ENCODE measurements at regions not wholly inside any gene's neighbourhood (a gene's known extent, or its start where the extent isn't known, plus 50 kb on each side); places are given as distances from the start of the nearest gene placed in this dataset.
"Not testable (repeated sequence)": the region's sequence is repeated elsewhere in the genome, so short reads cannot be mapped to it uniquely, and the experiment has no call there.

DNA sequence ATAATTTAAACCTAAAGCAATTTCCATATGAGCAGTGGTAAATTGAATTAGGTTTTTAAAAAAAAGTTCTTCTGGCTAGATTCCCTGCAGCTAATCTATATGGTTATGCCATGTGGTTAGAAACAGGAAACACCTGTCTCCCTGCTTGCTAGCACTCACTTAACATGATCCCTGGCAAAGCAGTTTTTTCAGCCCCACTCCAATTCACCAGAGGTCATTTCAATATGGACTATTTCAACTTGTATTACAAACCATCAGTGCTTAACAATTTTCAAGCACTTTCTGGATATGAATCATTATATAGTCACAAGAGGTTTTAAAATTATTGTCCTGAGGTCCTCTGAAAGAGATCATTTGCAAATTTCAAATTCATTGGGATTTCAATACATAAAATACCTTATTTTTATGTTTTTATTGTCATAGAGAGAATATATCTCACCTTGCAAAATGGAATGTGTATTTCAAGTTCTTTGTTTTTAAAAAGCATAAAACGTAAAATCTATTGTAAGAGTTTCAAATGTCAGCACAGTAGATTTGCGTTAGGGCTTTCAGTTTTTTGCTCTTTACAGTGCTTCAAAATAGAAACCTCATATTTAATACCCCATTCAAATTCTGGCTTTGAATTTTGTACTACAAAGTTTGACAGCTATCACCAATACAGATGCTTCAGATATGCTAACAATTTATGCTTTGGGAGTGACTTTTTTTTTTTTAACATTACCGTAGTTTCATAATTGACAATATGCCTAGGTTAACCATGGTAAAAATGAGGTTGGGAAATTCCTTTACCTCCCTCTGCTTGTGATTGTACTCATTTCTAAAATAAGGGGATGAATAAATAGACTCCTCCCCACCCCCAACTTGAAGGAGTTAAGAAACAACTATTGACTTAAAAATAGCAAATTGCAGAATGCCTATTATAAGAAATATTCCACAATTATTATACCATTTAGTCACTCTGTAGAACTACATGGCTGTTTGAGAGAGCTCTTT lies 117.5 kb upstream of the HGF start:
- DNase-seq (ENCODE audit: low read depth in 2 of 2): no peak

- no peak for DNase-seq (ENCODE audit: low read depth in 2 of 2)
Observed at GRCh38 chr7:81886211-81886764, 116.4 kb upstream of the HGF start.

DNA sequence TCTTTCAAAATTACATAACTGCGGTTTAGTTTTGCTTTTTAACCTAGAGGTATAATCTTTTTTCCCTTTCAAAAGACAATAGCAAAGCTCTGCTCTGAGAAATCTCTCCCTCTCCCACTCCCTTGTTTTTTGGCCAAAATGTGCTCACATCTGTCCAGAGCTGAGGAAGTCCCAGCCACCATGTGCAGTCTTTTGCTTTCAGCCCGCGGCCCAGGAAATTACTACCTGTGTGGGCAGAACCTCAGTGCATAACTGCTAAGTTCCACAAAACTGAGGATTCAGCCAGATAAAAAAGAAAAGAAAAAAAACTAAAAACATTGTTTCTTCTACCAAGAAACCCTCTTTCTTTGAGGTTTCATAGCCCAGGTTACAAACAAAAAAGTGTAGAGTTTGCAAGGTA lies 115.0 kb upstream of the HGF start:
- DNase-seq (ENCODE audit: low read depth in 2 of 2): no peak

GRCh38 chr7:81883801-81884393 lies 114.0 kb upstream of the HGF start:
- no peak for DNase-seq (ENCODE audit: low read depth in 2 of 2)

DNA sequence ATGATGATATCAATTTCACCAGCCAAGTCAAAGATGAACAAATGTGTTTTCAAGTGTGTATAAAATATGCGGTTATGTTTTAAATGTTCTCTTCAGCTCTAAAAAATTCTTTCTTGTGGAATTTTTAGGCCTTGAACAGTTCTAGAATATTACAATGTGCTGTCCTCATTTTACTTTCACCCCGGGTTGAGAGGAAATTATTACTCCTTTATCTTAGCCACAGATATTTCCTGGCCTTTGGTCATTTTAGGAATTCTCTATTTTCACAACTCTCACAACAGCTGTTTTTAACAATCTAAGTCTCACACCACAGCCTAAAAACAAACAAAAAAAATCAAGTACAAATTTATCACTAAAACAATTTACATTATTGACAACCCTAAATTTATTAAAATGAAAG lies 112.2 kb upstream of the HGF start:
- peak; percentile 7 to 15 for DNase-seq (ENCODE audit: low read depth in 2 of 2)

- DNase-seq (ENCODE audit: low read depth in 2 of 2): no peak
Observed at GRCh38 chr7:81877890-81878289, 108.0 kb upstream of the HGF start.

DNA sequence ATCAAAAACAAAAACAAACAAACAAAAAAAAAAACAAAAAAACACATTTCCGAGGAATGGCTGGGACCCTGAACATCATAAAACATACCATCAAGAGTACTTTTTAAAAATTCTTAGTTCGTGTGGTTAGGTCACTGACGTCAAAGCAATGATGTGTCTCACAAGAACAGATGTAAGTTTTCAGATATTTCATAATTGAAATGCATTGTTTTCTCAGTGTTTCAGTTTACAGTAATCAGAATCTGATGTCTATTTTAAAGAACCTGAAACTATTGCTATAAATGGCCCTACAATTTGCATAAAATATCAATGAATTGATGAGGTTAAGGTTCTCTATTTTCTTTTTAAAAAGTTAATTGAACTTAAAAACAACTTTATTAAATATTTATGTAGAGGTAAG lies 103.7 kb upstream of the HGF start:
- DNase-seq (ENCODE audit: low read depth in 2 of 2): peak; percentile 18 to 25

- peak; percentile 38 to 39 for DNase-seq (ENCODE audit: low read depth in 2 of 2)
Observed at GRCh38 chr7:81871606-81872265, 101.9 kb upstream of the HGF start.

GRCh38 chr7:81870608-81871007 lies 100.8 kb upstream of the HGF start:
- no peak for DNase-seq (ENCODE audit: low read depth in 2 of 2)

DNA sequence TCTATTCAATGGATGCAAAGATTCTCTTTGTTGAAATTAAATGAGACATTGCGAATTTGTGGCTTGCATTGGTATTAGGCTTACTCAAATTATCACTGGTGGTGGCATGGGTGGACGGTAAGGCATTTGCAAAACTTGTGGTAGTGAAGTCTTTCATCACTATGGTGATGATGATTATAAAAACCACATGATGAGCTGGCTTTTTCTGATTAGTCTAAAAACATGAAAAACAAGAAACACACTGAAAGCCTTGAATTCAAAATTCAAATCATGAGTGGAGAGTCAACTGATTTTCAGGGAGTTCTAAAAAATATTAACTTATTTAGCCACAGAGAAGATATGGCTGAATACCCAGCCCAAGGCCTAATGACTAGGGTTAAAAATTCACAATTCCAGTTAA lies 99.8 kb upstream of the HGF start:
- no peak for DNase-seq (ENCODE audit: low read depth in 2 of 2)

DNA sequence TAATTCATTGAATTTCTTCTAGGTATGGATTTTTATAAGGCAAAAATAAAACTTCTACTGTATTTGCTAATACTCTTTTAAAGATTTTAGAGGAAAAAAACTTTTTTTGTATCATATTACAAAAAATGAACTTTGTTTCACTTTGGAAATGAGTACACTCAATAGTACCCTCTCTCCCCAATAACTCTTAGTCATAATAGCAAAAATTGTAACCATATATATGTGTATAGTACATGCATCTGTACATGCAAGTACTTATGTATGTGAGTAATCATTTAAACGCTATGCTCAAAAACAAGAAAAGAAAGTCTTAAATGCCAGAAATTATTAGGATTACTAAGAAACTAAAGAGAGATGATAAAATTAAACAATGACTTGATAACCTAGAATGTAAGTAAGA lies 95.9 kb upstream of the HGF start:
- no peak for DNase-seq (ENCODE audit: low read depth in 2 of 2)

- no peak for DNase-seq (ENCODE audit: low read depth in 2 of 2)
Observed at GRCh38 chr7:81859433-81859832, 89.6 kb upstream of the HGF start.

DNA sequence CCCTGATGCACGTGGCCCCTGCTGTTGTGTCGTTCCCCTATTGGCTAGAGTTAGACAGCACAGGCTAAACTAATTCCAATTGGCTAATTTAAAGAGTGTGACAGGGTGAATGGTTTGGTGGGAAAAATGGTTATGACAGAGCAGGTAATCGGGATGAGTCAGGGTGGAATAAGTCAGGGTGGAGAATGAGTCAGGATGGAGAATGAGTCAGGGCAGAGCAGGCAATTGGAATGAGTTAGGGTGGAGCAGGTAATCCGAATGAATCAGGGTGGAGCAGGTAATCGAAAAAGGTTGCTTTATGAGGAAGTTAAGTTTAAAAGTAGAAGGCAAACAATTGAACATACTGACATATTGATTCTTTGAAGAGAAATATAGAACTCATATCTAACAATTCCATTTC lies 89.0 kb upstream of the HGF start:
- not testable (repeated sequence) for DNase-seq (ENCODE audit: low read depth in 2 of 2)

GRCh38 chr7:81857385-81857784 lies 87.5 kb upstream of the HGF start:
- no peak for DNase-seq (ENCODE audit: low read depth in 2 of 2)

GRCh38 chr7:81854518-81854917 lies 84.7 kb upstream of the HGF start:
- DNase-seq (ENCODE audit: low read depth in 2 of 2): no peak

GRCh38 chr7:81852701-81853100 lies 82.9 kb upstream of the HGF start:
- DNase-seq (ENCODE audit: low read depth in 2 of 2): no peak

- DNase-seq (ENCODE audit: low read depth in 2 of 2): no peak
Observed at GRCh38 chr7:81851413-81851812, 81.6 kb upstream of the HGF start.

DNA sequence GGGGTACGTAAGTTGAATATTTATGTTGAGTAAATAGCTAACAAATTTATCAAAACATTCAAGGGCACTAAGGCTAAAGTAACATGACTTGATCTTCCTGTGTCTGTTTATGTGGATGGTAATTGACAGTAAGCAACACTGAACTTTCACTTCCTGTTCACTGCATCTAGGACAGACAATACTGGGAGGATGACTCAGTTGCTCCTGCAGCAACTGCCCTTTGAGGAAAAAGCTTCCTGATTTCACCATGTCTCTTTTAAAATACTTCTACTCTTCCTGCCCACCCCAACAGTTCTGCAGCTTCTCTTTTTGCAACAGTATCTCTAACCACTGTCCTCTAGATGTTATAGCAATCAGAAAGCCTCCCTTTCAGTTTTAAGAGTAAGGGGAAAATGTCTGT lies 76.6 kb upstream of the HGF start:
- peak in 1 of 2 experiments; percentile 4 for DNase-seq (ENCODE audit: low read depth in 2 of 2)

GRCh38 chr7:81845744-81846241 lies 75.9 kb upstream of the HGF start:
- peak; percentile 15 to 27 for DNase-seq (ENCODE audit: low read depth in 2 of 2)

- DNase-seq (ENCODE audit: low read depth in 2 of 2): not testable (repeated sequence)
Observed at GRCh38 chr7:81843657-81844056, 73.8 kb upstream of the HGF start.

- DNase-seq (ENCODE audit: low read depth in 2 of 2): no peak
Observed at GRCh38 chr7:81842361-81842760, 72.5 kb upstream of the HGF start.

DNA sequence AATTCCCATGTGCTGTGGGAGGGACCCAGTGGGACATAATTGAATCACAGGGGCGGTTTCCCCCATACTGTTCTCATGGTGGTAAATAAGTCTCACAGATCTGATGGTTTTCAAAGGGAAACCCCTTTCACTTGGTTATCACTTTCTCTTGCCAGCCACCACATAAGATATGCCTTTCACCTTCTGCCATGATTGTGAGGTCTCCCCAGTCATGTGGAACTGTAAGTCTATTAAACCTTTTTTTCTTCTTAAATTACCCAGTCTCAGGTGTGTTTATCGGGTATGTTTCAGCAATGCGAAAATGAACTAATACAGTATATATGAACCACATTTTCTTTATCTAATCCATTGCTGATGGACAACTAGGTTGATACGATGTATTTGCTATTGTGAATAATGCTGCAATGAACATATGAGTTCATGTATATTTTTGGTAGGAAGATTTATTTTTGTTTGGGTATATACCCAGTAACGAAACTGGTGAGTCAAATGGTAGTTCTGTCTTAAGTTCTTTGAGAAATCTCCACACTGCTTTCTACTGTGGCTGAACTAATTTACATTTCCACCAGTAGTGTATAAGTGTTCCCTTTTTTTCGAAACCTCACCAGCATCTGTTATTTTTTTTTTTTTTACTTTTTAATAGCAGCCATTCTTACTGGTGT lies 70.0 kb upstream of the HGF start:
- no peak for DNase-seq (ENCODE audit: low read depth in 2 of 2)

Data from fibroblast of skin of left quadriceps (primary cell).